GM19328 (cell line): ENCODE measurements at regions not wholly inside any gene's neighbourhood (a gene's known extent, or its start where the extent isn't known, plus 50 kb on each side); places are given as distances from the start of the nearest gene placed in this dataset.

Experiments used
- ATAC-seq: cut with Tn5 transposase; IDR thresholded peaks from one replicate; pipeline ENCODE4 v1.9.1; 2021; ENCODE audit warnings: mild to moderate bottlenecking, moderate library complexity; ENCODE audit not compliant: unreplicated experiment

DNA sequence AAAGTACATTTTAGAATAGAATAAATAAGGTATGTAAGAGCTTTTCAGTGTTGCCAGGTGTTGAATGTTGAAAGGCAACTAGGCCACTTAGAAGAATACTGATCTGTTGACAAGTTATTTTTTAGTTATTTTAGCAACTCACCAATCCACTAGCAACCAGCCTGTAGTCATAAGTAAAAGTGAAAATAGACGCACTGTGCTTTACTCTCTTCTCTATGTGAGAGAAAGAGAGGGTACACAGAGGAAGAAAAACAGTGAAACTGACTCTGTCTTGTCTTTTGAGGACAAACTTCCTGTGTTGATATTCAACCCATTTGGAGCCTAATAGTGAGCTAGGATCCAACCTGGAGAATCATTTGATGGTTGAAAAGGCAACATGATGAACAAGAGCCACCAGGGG lies 327.1 kb upstream of the GOLIM4 start:
- no peak for ATAC-seq

DNA sequence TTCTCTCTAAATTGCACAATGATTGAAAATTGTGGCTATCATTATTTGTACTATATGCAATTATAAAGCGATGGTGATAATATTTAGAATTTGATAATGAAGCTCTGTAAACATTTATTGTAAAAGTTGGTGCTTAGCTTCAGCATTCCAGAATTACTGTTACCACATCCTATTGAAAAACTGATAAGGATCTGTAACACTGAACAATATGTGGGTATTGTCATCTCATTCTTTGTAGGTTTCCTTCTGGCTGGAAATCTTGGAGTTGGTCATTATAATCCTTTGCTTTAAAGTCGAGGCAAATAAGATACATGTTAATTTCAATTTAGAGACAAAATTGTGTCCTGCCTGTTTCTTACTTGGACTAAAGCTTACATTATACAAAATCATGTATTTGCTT lies 323.4 kb upstream of the GOLIM4 start:
- no peak for ATAC-seq

GRCh38 chr3:168417016-168417415 lies 321.3 kb upstream of the GOLIM4 start:
- ATAC-seq: no peak

- no peak for ATAC-seq
These were observed 320.7 kb upstream of the GOLIM4 start for GRCh38 chr3:168416446-168416845.

- no peak for ATAC-seq
These were observed 318.4 kb upstream of the GOLIM4 start for GRCh38 chr3:168414149-168414548.

- no peak for ATAC-seq
These were observed 311.7 kb upstream of the GOLIM4 start for GRCh38 chr3:168407381-168407780.

DNA sequence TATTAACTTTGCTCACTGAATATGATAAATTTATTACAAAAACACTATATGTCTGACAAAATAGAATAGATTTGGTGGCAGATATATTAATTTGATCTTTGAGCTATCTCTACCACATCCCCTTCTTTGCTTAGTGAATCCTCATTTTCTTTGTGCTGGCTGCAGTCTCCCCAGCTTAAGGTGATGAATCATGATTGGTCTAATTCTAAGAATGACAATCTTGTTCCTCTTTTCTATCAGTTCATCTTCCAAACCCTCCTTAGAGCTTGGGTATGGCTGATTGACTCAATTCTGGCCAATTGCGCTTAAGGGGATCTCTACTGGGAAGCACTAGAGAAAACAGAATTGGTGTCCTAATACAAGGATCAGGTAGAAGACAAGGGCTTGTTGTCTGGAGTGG lies 309.6 kb upstream of the GOLIM4 start:
- no peak for ATAC-seq

DNA sequence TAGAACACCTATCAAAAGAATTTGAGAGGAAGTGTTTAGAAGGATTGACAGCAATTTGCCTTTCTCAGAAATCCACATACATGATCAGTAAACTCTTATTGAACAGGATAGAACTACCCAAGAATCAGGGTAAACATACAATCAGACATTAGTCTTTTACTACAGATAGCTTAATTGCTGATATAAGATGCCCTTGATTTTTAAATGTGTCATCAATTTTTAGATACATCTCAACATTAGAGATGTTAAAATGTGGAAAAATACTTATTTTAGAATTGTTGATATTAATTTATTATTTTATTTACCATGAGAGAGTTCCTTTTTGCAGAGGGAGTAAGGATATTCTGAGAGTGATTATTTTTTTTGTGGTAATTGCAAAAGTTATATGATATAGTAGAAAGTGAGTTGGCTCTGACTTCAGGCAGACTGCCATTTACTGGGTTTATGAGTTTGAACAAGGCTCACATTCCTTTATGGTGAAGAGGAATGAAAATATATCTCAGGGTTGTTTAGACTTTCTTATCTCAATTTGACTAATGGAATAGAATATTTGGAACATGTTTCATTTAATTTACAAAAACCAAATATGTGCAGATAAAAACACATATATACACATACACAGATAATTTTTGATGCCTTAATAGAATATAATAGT lies 302.8 kb upstream of the GOLIM4 start:
- no peak for ATAC-seq

- ATAC-seq: no peak
These were observed 301.1 kb upstream of the GOLIM4 start for GRCh38 chr3:168396861-168397260.

DNA sequence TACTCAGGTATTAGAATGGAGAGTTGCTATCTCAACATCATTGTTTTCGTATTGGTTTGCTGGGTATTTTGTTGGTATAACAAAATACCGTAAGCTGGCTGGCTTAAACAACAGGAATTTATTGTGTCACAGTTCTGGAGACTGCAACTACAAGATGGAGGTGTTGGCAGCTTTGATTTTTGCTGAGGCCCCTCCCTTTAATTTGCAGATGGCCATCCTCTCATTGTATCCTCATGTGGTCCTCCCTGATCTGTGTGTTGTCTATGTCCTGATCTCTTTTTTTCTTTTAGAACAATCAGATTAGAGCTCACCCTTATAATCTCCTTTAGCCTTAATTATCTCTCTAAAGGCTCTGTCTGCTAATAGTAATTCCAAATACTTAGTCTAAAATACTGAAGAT lies 299.8 kb upstream of the GOLIM4 start:
- no peak for ATAC-seq

- ATAC-seq: no peak
These were observed 298.7 kb upstream of the GOLIM4 start for GRCh38 chr3:168394439-168394838.

- no peak for ATAC-seq
These were observed 290.6 kb upstream of the GOLIM4 start for GRCh38 chr3:168386301-168386700.

- no peak for ATAC-seq
These were observed 289.3 kb upstream of the GOLIM4 start for GRCh38 chr3:168384990-168385389.

- ATAC-seq: no peak
These were observed 287.8 kb upstream of the GOLIM4 start for GRCh38 chr3:168383573-168383972.

GRCh38 chr3:168371846-168372245 lies 276.1 kb upstream of the GOLIM4 start:
- ATAC-seq: no peak

DNA sequence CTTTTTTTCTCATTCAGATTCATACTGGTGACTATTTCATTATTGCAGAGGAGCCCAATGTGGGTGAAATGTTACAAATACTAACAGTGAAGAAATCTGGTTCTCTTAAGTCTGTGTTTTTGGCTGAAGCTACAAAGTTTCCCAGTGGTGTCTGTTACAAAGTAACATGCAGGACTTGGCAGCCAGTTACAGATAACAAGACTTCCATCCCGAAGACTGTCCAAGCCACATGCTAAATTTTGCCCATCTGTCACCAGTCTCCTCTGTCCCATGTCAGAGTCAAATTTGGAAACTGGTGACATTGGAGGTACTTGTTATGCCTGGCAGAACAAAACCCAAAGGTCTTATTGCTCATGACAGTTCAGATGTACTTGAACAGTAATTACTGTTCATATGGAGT lies 269.2 kb upstream of the GOLIM4 start:
- no peak for ATAC-seq

- ATAC-seq: no peak
These were observed 267.0 kb upstream of the GOLIM4 start for GRCh38 chr3:168362661-168363247.

GRCh38 chr3:168362156-168362555 lies 266.4 kb upstream of the GOLIM4 start:
- no peak for ATAC-seq

DNA sequence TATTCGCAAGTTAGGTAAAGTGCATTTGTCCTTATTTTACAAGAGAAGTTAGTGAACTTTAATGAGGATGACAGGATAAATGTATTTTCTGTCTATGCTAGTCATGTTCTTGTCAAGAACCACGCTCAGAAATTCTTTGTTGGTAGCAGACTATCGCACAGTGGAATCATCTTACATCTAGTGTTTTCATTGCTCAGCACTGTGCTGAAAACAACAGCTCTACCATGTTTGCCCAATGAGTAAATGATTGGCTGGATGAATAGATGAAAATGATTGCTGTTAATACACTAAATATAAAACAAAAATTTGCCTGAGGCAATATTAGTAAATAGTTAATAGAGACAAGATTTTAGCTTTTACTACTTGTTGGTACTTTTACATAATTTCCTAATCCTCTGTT lies 265.3 kb upstream of the GOLIM4 start:
- no peak for ATAC-seq

- ATAC-seq: no peak
These were observed 247.5 kb upstream of the GOLIM4 start for GRCh38 chr3:168342946-168343850.

DNA sequence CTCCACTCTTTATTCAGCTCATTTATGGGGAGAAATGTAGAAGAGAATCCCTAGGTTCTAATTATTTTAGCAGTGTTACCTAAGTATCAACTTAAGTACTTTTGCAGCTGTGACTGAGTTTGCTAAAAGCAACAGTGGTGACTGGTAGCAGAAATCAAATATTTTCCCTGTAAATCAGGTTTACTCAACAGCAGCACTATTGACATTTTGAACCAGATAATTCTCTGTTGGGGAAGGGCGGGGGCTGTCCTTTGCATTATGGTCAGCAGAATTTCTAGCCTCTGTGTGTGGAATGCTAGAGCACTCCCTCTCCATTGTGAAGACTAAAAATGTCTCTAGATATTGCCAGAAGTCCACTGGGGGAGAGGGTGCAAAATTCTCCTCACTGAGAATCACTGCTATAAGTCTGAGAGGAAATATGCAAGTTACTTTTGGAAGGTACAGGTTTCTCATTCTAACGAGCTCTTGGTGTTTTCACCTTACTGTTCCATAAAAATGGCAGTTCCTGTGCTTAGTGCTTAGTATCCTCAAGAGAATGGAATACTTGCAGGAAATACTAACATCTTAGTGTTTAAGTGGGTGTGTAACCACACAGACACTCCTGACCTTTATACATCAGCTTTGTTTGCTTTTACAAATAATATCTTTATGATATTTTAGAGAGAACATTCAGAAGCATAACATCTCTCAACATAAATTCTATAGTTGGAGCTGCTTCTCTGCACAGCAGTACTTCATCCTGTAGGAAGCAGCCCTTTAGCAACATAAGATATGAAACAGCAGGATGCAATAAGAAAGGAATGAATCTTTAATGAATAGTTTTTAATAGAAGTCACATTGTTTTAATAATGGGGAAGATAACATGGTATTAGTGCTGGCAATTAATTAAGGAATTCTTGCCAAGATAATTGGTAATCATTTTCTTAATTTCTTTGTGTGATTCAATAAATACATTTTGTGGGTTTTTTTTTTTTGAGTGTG lies 246.5 kb upstream of the GOLIM4 start:
- ATAC-seq: no peak
